Neuronal stem cell (in vitro differentiated cells): ENCODE measurements at regions not wholly inside any gene's neighbourhood (a gene's known extent, or its start where the extent isn't known, plus 50 kb on each side); places are given as distances from the start of the nearest gene placed in this dataset.
A peak's percentile ranks its signal among the peaks of the same experiment; 100 is the strongest.

Source experiments
- DNase-seq: peaks from one replicate; pipeline ENCODE4 v3.0.0-alpha.2; 2013; ENCODE audit warnings: low spot score
- H2AFZ ChIP-seq: one replicate; pipeline ENCODE4 v1.6.1; 2013; ENCODE audit warnings: mild to moderate bottlenecking, low read length, inconsistent platforms
- H2AK5ac ChIP-seq: 2 replicates; pipeline ENCODE4 v1.6.1; 2013; ENCODE audit warnings: low read depth, mild to moderate bottlenecking, inconsistent platforms, low read length, moderate library complexity, mixed read lengths
- H2BK120ac ChIP-seq: 2 replicates; pipeline ENCODE4 v1.6.1; 2013; ENCODE audit warnings: low read depth, mild to moderate bottlenecking, inconsistent platforms, low read length, moderate library complexity, mixed read lengths
- H2BK12ac ChIP-seq: one replicate; pipeline ENCODE4 v1.6.1; 2013; ENCODE audit warnings: low read length, inconsistent platforms
- H2BK15ac ChIP-seq: 2 replicates; pipeline ENCODE4 v1.6.1; 2013; ENCODE audit warnings: mild to moderate bottlenecking, low read length, inconsistent platforms, mixed read lengths
- H2BK5ac ChIP-seq: one replicate; pipeline ENCODE4 v1.6.1; 2013; ENCODE audit warnings: inconsistent platforms, mild to moderate bottlenecking, low read length, moderate library complexity
- H3K14ac ChIP-seq: one replicate; pipeline ENCODE4 v1.6.1; 2013; ENCODE audit warnings: low read length, inconsistent platforms
- H3K18ac ChIP-seq: 2 replicates; pipeline ENCODE4 v1.6.1; 2013; ENCODE audit warnings: low read length, inconsistent platforms
- H3K23ac ChIP-seq: 2 replicates; pipeline ENCODE4 v1.6.1; 2013; ENCODE audit warnings: low read depth, mild to moderate bottlenecking, mixed read lengths, low read length, inconsistent platforms; ENCODE audit not compliant: poor library complexity
- H3K27ac ChIP-seq: replicated peaks from 3 replicates; pipeline ENCODE4 v1.5.1; 2013; ENCODE audit warnings: low read length, inconsistent platforms
- H3K27me3 ChIP-seq, 3 experiments: 2 replicates each; pipeline ENCODE4 v1.6.1; 2013; ENCODE audit warnings: low read length in 3 of 3, mild to moderate bottlenecking in 2 of 3, inconsistent platforms in 1 of 3, low read depth in 1 of 3, mixed read lengths in 1 of 3, moderate library complexity in 1 of 3; ENCODE audit not compliant: control insufficient read depth in 3 of 3, insufficient read depth in 3 of 3
- H3K36me3 ChIP-seq, 2 donors: replicated peaks in 1 of 2; 2 replicates each; pipeline ENCODE4 v1.6.1; 2013; ENCODE audit warnings: low read length in 2 of 2; ENCODE audit not compliant: control insufficient read depth in 2 of 2, insufficient read depth in 2 of 2
- H3K4ac ChIP-seq: 2 replicates; pipeline ENCODE4 v1.6.1; 2013; ENCODE audit warnings: inconsistent platforms, mild to moderate bottlenecking, low read length, moderate library complexity
- H3K4me1 ChIP-seq, 2 donors: 1 replicate in 1 of 2; 2 replicates in 1 of 2; pipeline ENCODE4 v1.6.1; 2013; ENCODE audit warnings: low read length in 2 of 2, low read depth in 1 of 2; ENCODE audit not compliant: control insufficient read depth in 2 of 2, insufficient read depth in 1 of 2
- H3K4me2 ChIP-seq: one replicate; pipeline ENCODE4 v1.6.1; 2013; ENCODE audit warnings: mild to moderate bottlenecking, low read length, inconsistent platforms; ENCODE audit not compliant: insufficient read depth, poor library complexity, severe bottlenecking
- H3K4me3 ChIP-seq, 2 donors: 2 replicates each; pipeline ENCODE4 v1.5.1; 2013; ENCODE audit warnings: low read length in 2 of 2, mild to moderate bottlenecking in 2 of 2, inconsistent platforms in 1 of 2, moderate library complexity in 1 of 2
- H3K79me1 ChIP-seq: one replicate; pipeline ENCODE4 v1.6.1; 2013; ENCODE audit warnings: low read depth, mild to moderate bottlenecking, inconsistent platforms, low read length, moderate library complexity
- H3K9ac ChIP-seq: one replicate; pipeline ENCODE4 v1.6.1; 2013; ENCODE audit warnings: mild to moderate bottlenecking, low read depth, low read length, inconsistent platforms; ENCODE audit not compliant: poor library complexity
- H3K9me3 ChIP-seq, 2 donors: replicated peaks in 1 of 2; 2 replicates each; pipeline versions ENCODE3 to v1.6.1; 2013; ENCODE audit warnings: low read length in 2 of 2, mild to moderate bottlenecking in 2 of 2, inconsistent platforms in 1 of 2, low read depth in 1 of 2, mixed read lengths in 1 of 2, moderate library complexity in 1 of 2; ENCODE audit not compliant: control insufficient read depth in 2 of 2, insufficient read depth in 1 of 2
- H4K8ac ChIP-seq: one replicate; pipeline ENCODE4 v1.6.1; 2013; ENCODE audit warnings: low read depth, mild to moderate bottlenecking, inconsistent platforms, low read length, moderate library complexity
- H4K91ac ChIP-seq: one replicate; pipeline ENCODE4 v1.6.1; 2013; ENCODE audit warnings: low read length, low read depth, mild to moderate bottlenecking, inconsistent platforms; ENCODE audit not compliant: poor library complexity
- WGBS, 2 donors: extraction: QIAGEN DNeasy Blood & Tissue Kit; methylation state at CpG; one replicate each; pipeline ENCODE4 v1.1.7; 2013; ENCODE audit warnings: missing lambda C conversion rate in 2 of 2, mixed read lengths in 1 of 2; ENCODE audit not compliant: insufficient read length in 2 of 2, insufficient replicate concordance in 1 of 2; ENCODE audit errors: extremely low coverage in 2 of 2; 5-methylcytosine and 5-hydroxymethylcytosine counted together

GRCh38 chr13:111939666-111940278 lies 127.2 kb upstream of the SOX1 start:
- Histone ChIP-seq H3K27me3 (peaks cover 0 to 4% (median 0%) of the 10 kb centered on the region in 3 experiments), H2BK5ac (no peak overlapping the region), H3K14ac (peak overlapping the region; percentile 90), H2BK120ac (no peak overlapping the region), H3K36me3 (no peaks in the 10 kb centered on the region), H2AFZ (no peak overlapping the region), H3K18ac (no peak overlapping the region), H3K27ac (no peak overlapping the region), H3K4me3 (no peak overlapping the region), H2BK12ac (no peak overlapping the region), H3K9me3 (no peaks in the 10 kb centered on the region), H3K4me1 (peaks cover 0 to 1% of the 10 kb centered on the region in 2 donors), H3K4me2 (no peak overlapping the region), H3K4ac (no peak overlapping the region), H4K8ac (no peak overlapping the region), H3K23ac (no peak overlapping the region), H2BK15ac (no peak overlapping the region), H3K9ac (no peak overlapping the region), H3K79me1 (no peaks in the 10 kb centered on the region), H4K91ac (peak overlapping the region; percentile 50), H2AK5ac (no peak overlapping the region)
- no peak for DNase-seq
- no CpG with 5 or more reads among the region's 3 CpGs for WGBS, 2 donors

GRCh38 chr13:111940892-111941291 lies 126.1 kb upstream of the SOX1 start:
- no peak overlapping the region for H3K4me2 ChIP-seq
- no peaks in the 10 kb centered on the region for H3K36me3 ChIP-seq
- no peak overlapping the region for H3K9ac ChIP-seq
- H3K4me3 ChIP-seq, result no peak overlapping the region
- H3K27me3 ChIP-seq, result peaks cover 0 to 4% (median 0%) of the 10 kb centered on the region in 3 experiments
- H3K9me3 ChIP-seq, result no peaks in the 10 kb centered on the region
- H2BK15ac ChIP-seq, result no peak overlapping the region
- no peak for DNase-seq
- H4K91ac ChIP-seq, result no peak overlapping the region
- H3K27ac ChIP-seq, result no peak overlapping the region
- no peak overlapping the region for H4K8ac ChIP-seq
- no peak overlapping the region for H2AK5ac ChIP-seq
- H2AFZ ChIP-seq, result no peak overlapping the region
- H3K18ac ChIP-seq, result no peak overlapping the region
- H3K4me1 ChIP-seq, result peaks cover 0 to 1% of the 10 kb centered on the region in 2 donors
- no peak overlapping the region for H3K14ac ChIP-seq
- H2BK5ac ChIP-seq, result no peak overlapping the region
- no peak overlapping the region for H2BK120ac ChIP-seq
- H2BK12ac ChIP-seq, result no peak overlapping the region
- no peak overlapping the region for H3K4ac ChIP-seq
- no CpG with 5 or more reads among the region's 4 CpGs for WGBS, 2 donors
- H3K23ac ChIP-seq, result no peak overlapping the region
- H3K79me1 ChIP-seq, result no peaks in the 10 kb centered on the region

GRCh38 chr13:111941845-111942447 lies 125.0 kb upstream of the SOX1 start:
- Histone ChIP-seq H3K23ac (no peak overlapping the region), H3K14ac (no peak overlapping the region), H2BK15ac (no peak overlapping the region), H2BK5ac (no peak overlapping the region), H3K4me3 (peak overlapping the region in 1 of 2 donors; percentile 19), H2BK120ac (no peak overlapping the region), H4K91ac (peak overlapping the region; percentile 28), H3K4ac (no peak overlapping the region), H4K8ac (no peak overlapping the region), H3K9ac (no peak overlapping the region), H3K27me3 (peaks cover 0 to 6% (median 0%) of the 10 kb centered on the region in 3 experiments), H3K9me3 (peaks cover 0 to 1% of the 10 kb centered on the region in 2 donors), H3K18ac (no peak overlapping the region), H3K27ac (no peak overlapping the region), H3K36me3 (no peaks in the 10 kb centered on the region), H2AFZ (no peak overlapping the region), H3K79me1 (no peaks in the 10 kb centered on the region), H3K4me2 (no peak overlapping the region), H2BK12ac (no peak overlapping the region), H2AK5ac (no peak overlapping the region), H3K4me1 (peaks cover 0 to 1% of the 10 kb centered on the region in 2 donors)
- WGBS, 2 donors, result 100% methylated on average over 1 of the region's 8 CpGs
- DNase-seq, result no peak

GRCh38 chr13:111943229-111943795 lies 123.6 kb upstream of the SOX1 start:
- H3K23ac ChIP-seq, result no peak overlapping the region
- H3K27me3 ChIP-seq, result peaks cover 0 to 18% (median 0%) of the 10 kb centered on the region in 3 experiments
- H3K4me1 ChIP-seq, result peaks cover 0 to 1% of the 10 kb centered on the region in 2 donors
- H3K9me3 ChIP-seq, result peaks cover 0 to 1% of the 10 kb centered on the region in 2 donors
- H4K8ac ChIP-seq, result no peak overlapping the region
- no peak overlapping the region for H2BK5ac ChIP-seq
- no peak for DNase-seq
- H3K18ac ChIP-seq, result peak overlapping the region; percentile 16
- H2AK5ac ChIP-seq, result no peak overlapping the region
- no peaks in the 10 kb centered on the region for H3K36me3 ChIP-seq
- WGBS, 2 donors, result no CpG with 5 or more reads among the region's 18 CpGs
- no peak overlapping the region for H2BK120ac ChIP-seq
- no peak overlapping the region for H3K4me2 ChIP-seq
- H3K27ac ChIP-seq, result no peak overlapping the region
- H3K14ac ChIP-seq, result no peak overlapping the region
- H3K79me1 ChIP-seq, result no peaks in the 10 kb centered on the region
- no peak overlapping the region for H3K4me3 ChIP-seq
- H2BK12ac ChIP-seq, result no peak overlapping the region
- no peak overlapping the region for H3K4ac ChIP-seq
- H4K91ac ChIP-seq, result no peak overlapping the region
- H2BK15ac ChIP-seq, result no peak overlapping the region
- H2AFZ ChIP-seq, result no peak overlapping the region
- H3K9ac ChIP-seq, result no peak overlapping the region
